ENCODE measurements at regions not wholly inside any gene's neighbourhood (a gene's known extent, or its start where the extent isn't known, plus 50 kb on each side); places are given as distances from the start of the nearest gene placed in this dataset.

- H3K4me1 ChIP-seq (ENCODE audit: control insufficient read depth, insufficient read depth, low read length), result no peaks in the 10 kb centered on the region
- TF ChIP-seq OSR2 (tag by site-specific recombination; IDR thresholded peaks at IDR 0.05), result no peak
- no peak for TF ChIP-seq ZIC2 (tag by site-specific recombination; IDR thresholded peaks at IDR 0.05)
- no peak for TF ChIP-seq RBAK (tag by site-specific recombination; IDR thresholded peaks at IDR 0.05)
- no peak for TF ChIP-seq WT1 (tag by site-specific recombination; IDR thresholded peaks at IDR 0.05)
- no peak for TF ChIP-seq ZSCAN23 (tag by site-specific recombination; IDR thresholded peaks at IDR 0.05)
- no peak for TF ChIP-seq ZNF121 (tag by site-specific recombination; IDR thresholded peaks at IDR 0.05)
- TF ChIP-seq ZNF561 (tag by site-specific recombination; IDR thresholded peaks at IDR 0.05; ENCODE audit: borderline replicate concordance), result no peak
- TF ChIP-seq KLF7 (tag by site-specific recombination; IDR thresholded peaks at IDR 0.05; ENCODE audit: borderline replicate concordance), result no peak
- no peak for TF ChIP-seq ZNF169 (tag by site-specific recombination; IDR thresholded peaks at IDR 0.05)
- TF ChIP-seq ZNF513 (tag by site-specific recombination; IDR thresholded peaks at IDR 0.05), result no peak
- no peak for TF ChIP-seq PATZ1 (tag by site-specific recombination; IDR thresholded peaks at IDR 0.05)
- no peak for TF ChIP-seq ZNF654 (tag by site-specific recombination; IDR thresholded peaks at IDR 0.05; ENCODE audit: low read depth)
- TF ChIP-seq TSHZ1 (tag by site-specific recombination; IDR thresholded peaks at IDR 0.05; ENCODE audit: borderline replicate concordance), result no peak
- ChIA-PET CTCF (no interaction called here), POLR2A (no interaction called here)
- H3K27ac ChIP-seq (ENCODE audit: extremely low read depth, low read depth, low read length), result no peak overlapping the region
- H3K9me3 ChIP-seq (ENCODE audit: control insufficient read depth, insufficient read depth, low read depth, low read length), result no peaks in the 10 kb centered on the region
- no peaks in the 10 kb centered on the region for H3K36me3 ChIP-seq (ENCODE audit: control insufficient read depth in 2 of 2, insufficient read depth in 1 of 2, low read length in 2 of 2)
- no peak overlapping the region for H3K4me3 ChIP-seq (ENCODE audit: low read depth, low read length)
Measured at GRCh38 chr4:129359461-129359860, 263.5 kb downstream of the C4orf33 start.

- no peaks in the 10 kb centered on the region for H3K36me3 ChIP-seq (ENCODE audit: control insufficient read depth in 2 of 2, insufficient read depth in 1 of 2, low read length in 2 of 2)
- H3K4me1 ChIP-seq (ENCODE audit: control insufficient read depth, insufficient read depth, low read length), result no peaks in the 10 kb centered on the region
- no peaks in the 10 kb centered on the region for H3K9me3 ChIP-seq (ENCODE audit: control insufficient read depth, insufficient read depth, low read depth, low read length)
- H3K27ac ChIP-seq (ENCODE audit: extremely low read depth, low read depth, low read length), result no peak overlapping the region
- CTCF ChIA-PET, result interaction anchor here (0.5 to 1.7 kb wide), 9 partner anchors 14 to 1860 kb away, joined by 3 to 17 read pairs (median 3); no protein-coding TSS in a partner anchor
- POLR2A ChIA-PET, result no interaction called here
- H3K4me3 ChIP-seq (ENCODE audit: low read depth, low read length), result no peak overlapping the region
- TF ChIP-seq ZSCAN23 (tag by site-specific recombination; IDR thresholded peaks at IDR 0.05), result no peak
- TF ChIP-seq ZBTB49 (tag by site-specific recombination; IDR thresholded peaks at IDR 0.05; ENCODE audit: low read depth), result no peak
- no peak for TF ChIP-seq ZNF354C (tag by site-specific recombination; IDR thresholded peaks at IDR 0.05; ENCODE audit: borderline replicate concordance, low read depth)
- TF ChIP-seq ZNF704 (tag by site-specific recombination; IDR thresholded peaks at IDR 0.05), result no peak
- no peak for TF ChIP-seq ZNF473 (tag by site-specific recombination; IDR thresholded peaks at IDR 0.05)
- no peak for TF ChIP-seq SP7 (tag by site-specific recombination; IDR thresholded peaks at IDR 0.05)
- TF ChIP-seq CTCF (tag by site-specific recombination; IDR thresholded peaks at IDR 0.05), result peak; percentile 34; the same call in 1 of the 2 replicates
- TF ChIP-seq ZNF174 (tag by site-specific recombination; IDR thresholded peaks at IDR 0.05), result no peak
- no peak for TF ChIP-seq YY1 (tag by site-specific recombination; IDR thresholded peaks at IDR 0.05)
- TF ChIP-seq MEIS1 (CRISPR knock-in tag; IDR thresholded peaks at IDR 0.05; ENCODE audit: borderline replicate concordance), result no peak
- no peak for TF ChIP-seq ZNF211 (tag by site-specific recombination; IDR thresholded peaks at IDR 0.05; ENCODE audit: low read depth)
Measured at GRCh38 chr4:129362691-129363274, 266.8 kb downstream of the C4orf33 start.

All from HEK293 (cell line).